GM12872 (cell line): ENCODE measurements at regions not wholly inside any gene's neighbourhood (a gene's known extent, or its start where the extent isn't known, plus 50 kb on each side); places are given as distances from the start of the nearest gene placed in this dataset.

ENCODE experiments used
- CTCF ChIP-seq: IDR thresholded peaks from 3 replicates; pipeline ENCODE4 v1.5.1; 2011; ENCODE audit warnings: low read depth, mild to moderate bottlenecking, low read length, moderate library complexity; ENCODE audit not compliant: insufficient read depth

DNA sequence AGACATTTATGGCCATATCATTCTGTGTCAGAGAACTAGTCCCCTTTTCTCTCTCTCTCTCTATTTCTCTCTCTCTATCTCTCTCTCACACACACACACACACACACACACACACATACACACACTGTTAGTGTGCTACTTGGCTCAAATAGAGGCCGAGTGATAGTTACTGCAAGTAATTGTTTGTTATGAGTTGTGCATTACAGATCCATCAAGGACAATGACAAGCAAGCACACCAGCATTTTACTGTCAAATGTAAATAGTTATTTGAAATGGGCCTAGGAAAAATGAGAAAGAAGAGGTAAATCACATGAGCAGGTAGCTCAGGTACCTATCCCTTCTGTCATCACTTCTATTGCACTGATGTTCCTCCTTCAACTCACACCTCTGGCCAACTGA, 122.4 kb upstream of the CDH7 start:
- no peak for TF ChIP-seq CTCF

DNA sequence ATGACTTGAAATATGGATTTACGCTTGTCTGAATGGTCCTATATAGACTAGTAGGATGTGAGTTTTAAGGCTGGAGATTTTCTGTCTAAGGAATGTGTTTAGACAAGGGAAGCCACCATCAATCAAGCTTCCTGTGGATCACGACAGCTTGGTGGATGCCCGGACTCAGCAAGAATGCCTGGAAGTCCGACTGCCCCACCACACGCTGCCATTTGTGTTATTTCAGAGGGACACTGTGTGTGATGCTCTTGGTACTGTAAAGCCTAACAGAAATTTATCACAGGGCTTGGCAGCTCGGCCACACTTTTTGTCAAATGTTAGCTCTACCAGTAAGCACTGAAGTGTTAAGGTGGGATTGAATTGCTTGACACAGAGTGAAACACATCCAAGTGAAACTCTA, 127.1 kb upstream of the CDH7 start:
- no peak for TF ChIP-seq CTCF

- TF ChIP-seq CTCF, result no peak
These were observed 128.4 kb upstream of the CDH7 start for GRCh38 chr18:65622436-65622835.

GRCh38 chr18:65620076-65620696, 130.6 kb upstream of the CDH7 start:
- TF ChIP-seq CTCF, result no peak

DNA sequence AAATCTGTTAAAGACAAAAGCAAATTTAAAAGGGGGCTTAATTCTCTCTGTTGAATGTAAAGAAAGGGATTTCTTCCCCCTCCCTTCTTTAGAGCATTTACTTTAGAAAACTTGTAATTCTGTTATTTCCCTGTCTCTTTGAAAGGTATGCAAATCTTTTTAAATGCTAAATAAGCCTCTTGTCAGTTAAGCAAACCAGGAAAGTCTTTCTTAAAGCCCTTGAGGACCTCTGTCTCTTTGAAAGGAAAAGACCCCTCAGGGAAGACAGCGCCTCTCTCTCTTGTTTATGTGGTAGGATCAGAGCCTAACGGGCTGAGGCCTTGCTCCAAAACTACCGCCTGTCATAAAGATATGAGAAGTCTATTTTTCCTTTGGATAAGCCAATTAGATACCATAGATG, 139.9 kb upstream of the CDH7 start:
- no peak for TF ChIP-seq CTCF

GRCh38 chr18:65608471-65608870, 142.3 kb upstream of the CDH7 start:
- no peak for TF ChIP-seq CTCF

GRCh38 chr18:65607161-65607560, 143.7 kb upstream of the CDH7 start:
- TF ChIP-seq CTCF, result no peak
